Thoracic aorta (tissue), 2 donors: ENCODE measurements at regions not wholly inside any gene's neighbourhood (a gene's known extent, or its start where the extent isn't known, plus 50 kb on each side); places are given as distances from the start of the nearest gene placed in this dataset.

Experiments
- ATAC-seq: fragments of 150-250 bp; one replicate; pipeline ENCODE4 v1.8.0; 2017; ENCODE audit warnings: low read depth; ENCODE audit not compliant: insufficient number of reproducible peaks, low FRiP score
- DNase-seq: peaks from one replicate; pipeline ENCODE4 v3.0.0-alpha.2; 2020; ENCODE audit warnings: low spot score
- H3K27ac ChIP-seq, 2 donors: fragments of 200-600 bp; sonication (generic); 1 replicate in 1 of 2; 2 replicates in 1 of 2; pipeline ENCODE4 v1.5.1; 2016; ENCODE audit warnings: mild to moderate bottlenecking in 2 of 2, moderate library complexity in 2 of 2
- H3K27me3 ChIP-seq: fragments of 200-600 bp; sonication (generic); replicated peaks from 2 replicates; pipeline ENCODE4 v1.6.0; 2016; ENCODE audit warnings: mild to moderate bottlenecking; ENCODE audit not compliant: insufficient read depth
- H3K36me3 ChIP-seq: fragments of 200-600 bp; sonication (generic); one replicate; pipeline ENCODE4 v1.5.1; 2016
- H3K4me1 ChIP-seq, 2 donors: fragments of 200-600 bp; sonication (generic); 1 replicate in 1 of 2; 2 replicates in 1 of 2; pipeline versions ENCODE4 v1.5.1 to v1.6.0; 2016; ENCODE audit warnings: low read depth in 2 of 2, mild to moderate bottlenecking in 1 of 2; ENCODE audit not compliant: control insufficient read depth in 1 of 2
- H3K4me3 ChIP-seq: fragments of 200-600 bp; sonication (generic); 2 replicates; pipeline ENCODE4 v1.5.1; 2016; ENCODE audit warnings: mild to moderate bottlenecking
- H3K9me3 ChIP-seq: fragments of 200-600 bp; sonication (generic); 2 replicates; pipeline ENCODE4 v1.5.1; 2016
- CTCF ChIP-seq: fragments of 200-600 bp; sonication (generic); IDR thresholded peaks from one replicate; pipeline ENCODE4 v1.5.1; 2019; ENCODE audit warnings: antibody characterized with exemption

- DNase-seq (no peak), ATAC-seq (no peak)
- Histone ChIP-seq H3K4me3 (no peak overlapping the region), H3K4me1 (no peaks in the 10 kb centered on the region), H3K27ac (no peak overlapping the region), H3K9me3 (no peaks in the 10 kb centered on the region), H3K36me3 (no peaks in the 10 kb centered on the region), H3K27me3 (no peaks in the 10 kb centered on the region)
- no peak for TF ChIP-seq CTCF
Observed at GRCh38 chr4:4766564-4766963, 92.9 kb upstream of the MSX1 start.

- ATAC-seq, result no peak
- no peak overlapping the region for H3K27ac ChIP-seq
- H3K9me3 ChIP-seq, result no peaks in the 10 kb centered on the region
- no peak overlapping the region for H3K4me3 ChIP-seq
- H3K4me1 ChIP-seq, result no peaks in the 10 kb centered on the region
- H3K27me3 ChIP-seq, result no peaks in the 10 kb centered on the region
- no peak for TF ChIP-seq CTCF
- no peak for DNase-seq
- no peaks in the 10 kb centered on the region for H3K36me3 ChIP-seq
Observed at GRCh38 chr4:4765811-4766210, 93.7 kb upstream of the MSX1 start.

GRCh38 chr4:4764558-4764905 lies 94.9 kb upstream of the MSX1 start:
- no peak for DNase-seq

GRCh38 chr4:4763822-4764557 lies 95.5 kb upstream of the MSX1 start:
- no peaks in the 10 kb centered on the region for H3K27me3 ChIP-seq
- no peak overlapping the region for H3K27ac ChIP-seq
- ATAC-seq, result no peak
- no peak overlapping the region for H3K4me3 ChIP-seq
- H3K4me1 ChIP-seq, result no peaks in the 10 kb centered on the region
- no peaks in the 10 kb centered on the region for H3K9me3 ChIP-seq
- no peak for TF ChIP-seq CTCF
- H3K36me3 ChIP-seq, result no peaks in the 10 kb centered on the region
- no peak for DNase-seq

More at GRCh38 chr4:4764558-4764905, 94.9 kb upstream of the MSX1 start:
- H3K27me3 ChIP-seq, result no peaks in the 10 kb centered on the region
- TF ChIP-seq CTCF, result no peak
- ATAC-seq, result no peak
- H3K4me1 ChIP-seq, result no peaks in the 10 kb centered on the region
- H3K27ac ChIP-seq, result no peak overlapping the region
- no peaks in the 10 kb centered on the region for H3K36me3 ChIP-seq
- no peak overlapping the region for H3K4me3 ChIP-seq
- H3K9me3 ChIP-seq, result no peaks in the 10 kb centered on the region

- H3K4me3 ChIP-seq, result no peak overlapping the region
- no peak overlapping the region for H3K27ac ChIP-seq
- TF ChIP-seq CTCF, result no peak
- no peak for ATAC-seq
- no peak for DNase-seq
- no peaks in the 10 kb centered on the region for H3K36me3 ChIP-seq
- no peaks in the 10 kb centered on the region for H3K9me3 ChIP-seq
- no peaks in the 10 kb centered on the region for H3K4me1 ChIP-seq
- no peaks in the 10 kb centered on the region for H3K27me3 ChIP-seq
Observed at GRCh38 chr4:4762909-4763821, 96.3 kb upstream of the MSX1 start.
